BJ (cell line): ENCODE measurements at regions not wholly inside any gene's neighbourhood (a gene's known extent, or its start where the extent isn't known, plus 50 kb on each side); places are given as distances from the start of the nearest gene placed in this dataset.

Source experiments
- CTCF ChIA-PET: fragments of 350-600 bp; formaldehyde crosslinking; extraction: SDS; loops from one replicate; lab custom pipeline; 2021; ENCODE audit warnings: antibody characterized with exemption, inconsistent platforms; lab: Yijun Ruan, JAX
- POLR2A ChIA-PET: fragments of 300-600 bp; sonication (Branson Sonifier 250); formaldehyde crosslinking; extraction: SDS; loops from one replicate; lab custom pipeline; 2021; ENCODE audit warnings: antibody characterized with exemption; lab: Charles Lee
- DNase-seq: peaks from one replicate; pipeline ENCODE4 v3.0.0-alpha.2; 2011; ENCODE audit warnings: low read depth
- H3K27me3 ChIP-seq: 2 replicates; pipeline ENCODE4 v1.6.0; 2011; ENCODE audit warnings: low read length; ENCODE audit not compliant: control insufficient read depth, insufficient read depth
- H3K36me3 ChIP-seq: 2 replicates; pipeline ENCODE4 v1.5.1; 2011; ENCODE audit warnings: low read length; ENCODE audit not compliant: control insufficient read depth, insufficient read depth
- H3K4me3 ChIP-seq: 2 replicates; pipeline ENCODE4 v1.5.1; 2011; ENCODE audit warnings: low read depth, mild to moderate bottlenecking, control low read depth, low read length
- CTCF ChIP-seq: IDR thresholded peaks from 2 replicates; pipeline ENCODE4 v1.5.1; 2011; ENCODE audit warnings: low read depth, mild to moderate bottlenecking, control low read depth, inconsistent platforms, low read length, moderate library complexity; ENCODE audit not compliant: insufficient read depth

DNA sequence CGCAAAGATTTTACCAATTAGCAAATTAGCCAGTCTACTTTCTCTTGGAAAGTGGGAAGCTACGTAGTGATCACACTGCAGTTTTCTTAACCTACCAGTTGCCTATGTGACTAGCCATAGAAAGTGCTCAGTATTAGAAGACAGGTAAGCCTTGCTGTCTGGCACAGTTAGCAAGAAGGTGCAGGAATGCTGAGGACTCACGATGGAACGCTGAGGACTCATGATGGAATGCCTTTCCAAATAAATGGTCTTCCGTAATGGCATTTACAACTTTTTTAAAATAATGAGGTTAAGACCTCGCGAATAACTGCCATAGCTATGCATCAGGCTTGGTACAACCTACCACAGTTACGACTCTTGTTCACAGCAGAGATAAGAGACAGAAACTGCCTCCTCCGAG is 1645.6 kb upstream of the MIR17HG start:
- TF ChIP-seq CTCF: no peak
- ChIA-PET POLR2A (no interaction called here), CTCF (no interaction called here)
- no peaks in the 10 kb centered on the region for H3K27me3 ChIP-seq
- H3K36me3 ChIP-seq: no peaks in the 10 kb centered on the region
- no peak overlapping the region for H3K4me3 ChIP-seq
- DNase-seq: no peak

DNA sequence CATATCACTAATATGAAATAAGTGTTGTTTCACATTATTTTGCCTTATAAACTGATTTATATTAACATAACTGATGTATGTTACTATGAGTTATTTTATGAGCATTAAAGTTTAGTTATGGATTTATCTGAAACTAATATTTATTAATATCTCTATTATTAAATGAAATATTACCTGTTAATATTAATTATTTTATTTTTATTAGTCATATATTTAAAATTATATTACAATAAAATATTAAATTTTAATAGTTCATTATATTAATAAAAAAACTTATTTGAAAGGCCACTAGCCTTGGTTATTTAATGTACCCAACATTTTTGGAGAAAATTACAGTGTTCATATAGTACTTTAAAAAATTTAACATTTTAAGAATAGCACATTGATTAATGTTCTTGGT is 1643.4 kb upstream of the MIR17HG start:
- ChIA-PET POLR2A (no interaction called here), CTCF (interaction anchor here (0.8 kb wide), 1 partner anchor 23 kb away, joined by 3 read pairs; no protein-coding TSS in a partner anchor)
- no peaks in the 10 kb centered on the region for H3K36me3 ChIP-seq
- DNase-seq: no peak
- no peak overlapping the region for H3K4me3 ChIP-seq
- TF ChIP-seq CTCF: no peak
- no peaks in the 10 kb centered on the region for H3K27me3 ChIP-seq

- Histone ChIP-seq H3K36me3 (no peaks in the 10 kb centered on the region), H3K4me3 (no peak overlapping the region), H3K27me3 (no peaks in the 10 kb centered on the region)
- no peak for DNase-seq
- ChIA-PET CTCF (no interaction called here), POLR2A (no interaction called here)
- no peak for TF ChIP-seq CTCF
Measured at GRCh38 chr13:89708013-89708412, 1639.5 kb upstream of the MIR17HG start.

DNA sequence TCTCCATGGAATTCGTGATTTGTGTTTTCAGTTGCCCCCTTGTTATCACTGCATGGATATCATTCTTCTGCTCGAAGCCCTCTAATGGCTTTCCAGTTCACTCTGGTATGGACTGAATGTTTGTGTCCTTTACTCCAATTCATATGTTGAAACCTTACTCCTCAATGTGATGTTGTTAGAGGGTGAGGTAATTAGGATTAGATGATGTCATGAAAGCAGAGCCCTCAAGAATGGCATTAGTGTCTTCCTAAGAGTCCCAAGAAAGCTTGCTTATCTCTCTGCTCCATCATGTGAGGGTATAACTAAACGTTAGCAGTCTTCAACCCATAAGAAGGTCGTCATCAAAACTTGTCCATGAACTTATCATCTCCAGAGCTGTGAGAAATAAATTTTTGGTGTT is 1626.3 kb upstream of the MIR17HG start:
- no peaks in the 10 kb centered on the region for H3K27me3 ChIP-seq
- TF ChIP-seq CTCF: no peak
- POLR2A ChIA-PET: no interaction called here
- no peak overlapping the region for H3K4me3 ChIP-seq
- no peaks in the 10 kb centered on the region for H3K36me3 ChIP-seq
- CTCF ChIA-PET: no interaction called here
- no peak for DNase-seq

DNA sequence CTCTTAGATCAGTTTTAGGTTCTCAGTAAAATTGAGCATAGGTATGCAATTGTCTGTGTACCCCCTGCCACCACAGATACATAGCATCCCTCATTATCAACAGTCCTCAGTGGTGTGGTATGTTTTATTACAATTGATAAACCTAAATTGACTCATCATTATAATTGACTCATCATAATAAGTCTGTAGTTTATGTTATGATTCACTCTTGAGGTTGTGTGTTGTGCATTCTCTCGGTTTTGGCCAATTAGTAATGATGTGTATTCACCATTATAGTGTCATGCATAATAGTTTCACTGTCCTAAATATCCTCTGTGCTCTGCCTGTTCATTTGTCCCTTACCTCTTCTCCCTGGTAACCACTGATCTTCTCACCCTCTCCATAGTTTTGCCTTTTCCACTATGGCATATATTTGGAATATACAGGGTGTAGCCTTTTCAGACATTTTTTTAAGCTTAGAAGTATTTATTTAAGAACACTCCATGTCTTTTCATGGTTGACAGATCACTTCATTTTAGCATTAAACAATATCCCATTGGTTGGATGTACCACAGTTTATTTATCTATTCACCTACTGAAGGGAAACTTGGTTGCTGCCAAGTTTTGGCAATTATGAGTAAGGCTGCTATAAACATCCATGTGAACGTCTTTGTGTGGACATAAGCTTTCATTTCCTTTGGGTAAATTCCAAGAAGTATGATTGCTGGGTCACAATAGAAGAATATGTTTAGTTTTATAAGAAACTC is 1620.6 kb upstream of the MIR17HG start:
- POLR2A ChIA-PET: no interaction called here
- Histone ChIP-seq H3K36me3 (no peaks in the 10 kb centered on the region), H3K27me3 (no peaks in the 10 kb centered on the region), H3K4me3 (no peak overlapping the region)
- no peak for DNase-seq
- CTCF ChIA-PET: interaction anchor here (1.2 kb wide), 1 partner anchor 22 kb away, joined by 3 read pairs; no protein-coding TSS in a partner anchor
- no peak for TF ChIP-seq CTCF
